Naive thymus-derived CD8-positive, alpha-beta T cell (primary cell): ENCODE measurements at regions not wholly inside any gene's neighbourhood (a gene's known extent, or its start where the extent isn't known, plus 50 kb on each side); places are given as distances from the start of the nearest gene placed in this dataset. TPM values are rescaled to one million over a fixed set of nuclear protein-coding genes. Genes with fewer than 3 reads are reported as not detected.
"Not testable (repeated sequence)": the region's sequence is repeated elsewhere in the genome, so short reads cannot be mapped to it uniquely, and the experiment has no call there.

Experiments used
- ATAC-seq, 2 donors: fragments of 150-1000 bp; cut with Tn5 transposase in 1 of 2; sonication (Bioruptor Pico), chemical (Tn5 transposase) in 1 of 2; 1 replicate in 1 of 2; 2 replicates in 1 of 2; pipeline ENCODE4 v1.10.0; 2021; ENCODE audit warnings: mild to moderate bottlenecking in 2 of 2, moderate library complexity in 2 of 2
- POLR2A ChIA-PET: fragments of 350-600 bp; sonication (Branson Sonifier 250); formaldehyde crosslinking; loops from one replicate; lab custom pipeline; 2021; ENCODE audit warnings: antibody characterized with exemption; lab: Charles Lee
- DNase-seq, 10 donors: peaks; one replicate each; pipeline versions ENCODE4 v3.0.0 to v3.0.0-alpha.2; 2020 to 2022
- H3K27ac Mint-ChIP-seq, 10 donors: one replicate each; pipeline ENCODE4 v1.8.0; 2020 to 2022; ENCODE audit warnings: mild to moderate bottlenecking in 10 of 10, mixed read lengths in 10 of 10, moderate library complexity in 4 of 10, inconsistent platforms in 1 of 10
- H3K27me3 Mint-ChIP-seq, 5 donors: one replicate each; pipeline ENCODE4 v1.8.0; 2021 to 2022; ENCODE audit warnings: mixed read lengths in 5 of 5
- H3K36me3 Mint-ChIP-seq, 3 donors: one replicate each; pipeline ENCODE4 v1.8.0; 2020 to 2022; ENCODE audit warnings: mixed read lengths in 3 of 3, mild to moderate bottlenecking in 2 of 3, inconsistent platforms in 1 of 3
- H3K4me1 Mint-ChIP-seq, 4 donors: one replicate each; pipeline ENCODE4 v1.8.0; 2021 to 2022; ENCODE audit warnings: mixed read lengths in 4 of 4
- H3K4me3 Mint-ChIP-seq, 10 donors: one replicate each; pipeline ENCODE4 v1.8.0; 2020 to 2022; ENCODE audit warnings: mild to moderate bottlenecking in 10 of 10, mixed read lengths in 10 of 10, moderate library complexity in 6 of 10, inconsistent platforms in 1 of 10
- H3K9me3 Mint-ChIP-seq, 9 donors: one replicate each; pipeline ENCODE4 v1.8.0; 2020 to 2022; ENCODE audit warnings: mixed read lengths in 9 of 9, mild to moderate bottlenecking in 3 of 9, inconsistent platforms in 1 of 9, moderate library complexity in 1 of 9
- microRNA-seq: library from miRNA; unstranded; fragments of <30 nt; microRNA quantifications from one replicate; pipeline ENCODE4 v1.2.0, GENCODE V29; 2022; ENCODE audit warnings: borderline microRNAs expressed

DNA sequence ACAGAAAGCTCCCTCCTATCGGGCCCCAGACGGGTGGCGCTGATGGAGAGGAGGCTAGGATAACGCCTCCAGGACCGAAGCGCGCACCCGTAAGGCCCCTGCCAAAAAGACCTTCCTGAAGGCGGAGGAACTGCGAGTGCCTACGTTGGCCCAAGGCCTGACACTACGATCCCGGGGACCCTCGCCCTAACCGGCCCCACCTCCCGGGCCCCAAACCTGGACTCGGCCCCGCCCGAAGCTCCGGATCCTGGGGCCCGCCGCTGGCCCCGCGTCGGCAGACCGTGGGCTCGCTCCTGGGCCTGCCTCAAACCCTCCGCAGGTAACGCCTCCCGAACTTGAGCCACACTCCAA is 53.6 kb upstream of the ROPN1B start:
- Mint-ChIP-seq H3K27ac (peak overlapping the region; percentile 84 to 99 (median 96)), H3K4me3 (peak overlapping the region; percentile 87 to 94 (median 89)), H3K4me1 (peaks cover 5 to 17% (median 14%) of the 10 kb centered on the region in 4 donors)
- H3K36me3 Mint-ChIP-seq, H3K9me3 Mint-ChIP-seq, ATAC-seq, H3K27me3 Mint-ChIP-seq: not testable (repeated sequence)
- peak in 1 of 10 donors; percentile 6 for DNase-seq
- POLR2A ChIA-PET: interaction anchor here (1.0 kb wide), 1 partner anchor 75 kb away, joined by 3 read pairs; no protein-coding TSS in a partner anchor

DNA sequence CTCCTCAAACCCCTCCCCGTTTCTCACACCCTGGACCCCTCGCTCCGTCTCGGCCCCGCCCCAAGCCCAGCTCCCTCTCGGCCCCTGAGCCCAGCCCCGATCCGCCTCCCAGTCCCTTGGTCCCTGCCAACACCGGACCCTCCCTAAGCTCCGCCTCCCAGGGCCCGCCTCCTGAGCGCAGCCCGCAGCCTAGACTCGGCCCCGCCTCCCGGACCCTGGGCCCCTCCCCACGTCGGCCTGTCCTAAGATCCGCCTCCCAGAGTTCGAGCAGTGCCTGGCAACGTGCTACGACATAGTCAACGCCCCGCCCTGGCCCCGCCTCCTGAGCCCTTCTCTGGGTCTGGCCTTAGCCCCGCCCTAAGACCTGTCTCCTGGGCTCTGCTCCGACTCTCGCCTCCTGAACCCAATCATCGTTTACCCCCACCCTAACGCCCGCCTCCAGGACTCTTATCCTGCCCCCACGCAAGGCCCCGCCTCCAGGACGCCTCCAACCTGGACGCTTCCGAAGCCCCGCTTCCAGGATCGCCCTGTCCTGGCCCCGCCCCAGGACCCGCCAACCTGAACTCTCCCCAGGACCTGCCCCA is 53.1 kb upstream of the ROPN1B start:
- POLR2A ChIA-PET: interaction anchor here (1.0 kb wide), 1 partner anchor 75 kb away, joined by 3 read pairs; no protein-coding TSS in a partner anchor
- peaks cover 5 to 17% (median 14%) of the 10 kb centered on the region in 4 donors for H3K4me1 Mint-ChIP-seq
- peak overlapping the region; percentile 82 to 99 (median 96) for H3K27ac Mint-ChIP-seq
- not testable (repeated sequence) for H3K27me3 Mint-ChIP-seq, H3K9me3 Mint-ChIP-seq, H3K36me3 Mint-ChIP-seq
- DNase-seq (peak; percentile 97 to 100 (median 99)), ATAC-seq (peak; percentile 71)
- H3K4me3 Mint-ChIP-seq: peak overlapping the region; percentile 87 to 94 (median 89)

GRCh38 chr3:125916376-125916978 is 52.5 kb upstream of the ROPN1B start:
- peak in 8 of 10 donors; percentile 89 to 99 (median 96) for DNase-seq
- peaks cover 5 to 17% (median 14%) of the 10 kb centered on the region in 4 donors for H3K4me1 Mint-ChIP-seq
- H3K4me3 Mint-ChIP-seq: peak overlapping the region; percentile 87 to 94 (median 89)
- ATAC-seq: peak; percentile 81 to 89
- peak overlapping the region; percentile 82 to 99 (median 96) for H3K27ac Mint-ChIP-seq
- POLR2A ChIA-PET: interaction anchor here (0.7 kb wide), 1 partner anchor 74 kb away, joined by 3 read pairs; no protein-coding TSS in a partner anchor
- no peaks in the 10 kb centered on the region for H3K9me3 Mint-ChIP-seq
- no peaks in the 10 kb centered on the region for H3K36me3 Mint-ChIP-seq
- no peaks in the 10 kb centered on the region for H3K27me3 Mint-ChIP-seq

DNA sequence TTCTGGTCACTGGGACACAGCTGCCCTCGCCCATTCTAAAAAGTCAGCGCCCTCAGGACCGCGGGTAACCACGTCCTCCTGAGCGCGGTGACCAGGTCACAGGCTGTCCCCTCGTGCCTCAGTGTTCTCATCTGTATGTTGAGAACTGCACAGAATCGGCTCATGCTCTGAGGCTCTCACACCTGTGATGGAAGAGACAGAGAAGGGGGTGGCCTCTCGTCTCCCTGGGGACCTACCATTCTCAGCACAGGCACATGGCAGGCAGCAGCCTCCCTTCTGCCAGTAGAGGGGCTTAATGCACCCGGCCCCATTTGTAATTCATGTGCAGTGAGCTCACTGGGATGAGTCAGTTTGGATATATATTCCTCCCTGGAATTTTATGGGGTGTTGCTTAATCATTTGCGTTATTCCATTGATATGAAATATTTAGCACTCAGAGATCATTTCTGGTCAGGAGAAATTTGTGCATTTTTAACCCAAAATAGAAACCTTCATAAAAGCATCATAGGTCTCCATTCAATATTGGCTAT is 51.9 kb upstream of the ROPN1B start:
- peak overlapping the region; percentile 77 to 99 (median 94) for H3K27ac Mint-ChIP-seq
- H3K9me3 Mint-ChIP-seq, H3K27me3 Mint-ChIP-seq, H3K36me3 Mint-ChIP-seq, ATAC-seq: not testable (repeated sequence)
- H3K4me3 Mint-ChIP-seq: peak overlapping the region; percentile 87 to 94 (median 89)
- POLR2A ChIA-PET: interaction anchor here (0.7 kb wide), 1 partner anchor 74 kb away, joined by 3 read pairs; no protein-coding TSS in a partner anchor
- peak in 5 of 10 donors; percentile 7 to 42 (median 32) for DNase-seq
- H3K4me1 Mint-ChIP-seq: peaks cover 5 to 17% (median 14%) of the 10 kb centered on the region in 4 donors

DNA sequence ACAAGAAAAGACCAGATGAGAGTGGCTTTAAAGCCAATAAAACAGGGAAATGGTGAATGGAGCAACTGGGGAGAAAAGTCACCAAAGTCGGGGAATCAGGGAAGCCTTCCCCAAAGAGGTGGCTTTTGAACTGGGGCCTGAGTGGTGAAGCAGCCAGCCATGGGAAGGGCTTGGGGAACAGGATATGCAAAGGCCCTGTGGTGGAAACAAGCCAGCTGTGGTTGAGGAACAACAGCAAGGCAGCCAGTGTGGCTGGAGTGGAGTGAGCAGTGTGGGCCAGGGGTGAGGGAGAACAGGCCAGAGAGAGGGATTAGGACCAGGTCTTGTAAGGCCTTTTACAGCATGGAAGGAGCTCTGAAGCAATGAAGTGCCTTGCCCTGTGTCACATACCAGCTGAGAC is 51.0 kb upstream of the ROPN1B start:
- peaks cover 5 to 17% (median 14%) of the 10 kb centered on the region in 4 donors for H3K4me1 Mint-ChIP-seq
- H3K9me3 Mint-ChIP-seq, H3K27me3 Mint-ChIP-seq, ATAC-seq, H3K36me3 Mint-ChIP-seq, POLR2A ChIA-PET, DNase-seq: not testable (repeated sequence)
- H3K4me3 Mint-ChIP-seq: peak overlapping the region in 2 of 10 donors; percentile 34 to 45
- H3K27ac Mint-ChIP-seq: peak overlapping the region in 2 of 10 donors; percentile 5 to 55

DNA sequence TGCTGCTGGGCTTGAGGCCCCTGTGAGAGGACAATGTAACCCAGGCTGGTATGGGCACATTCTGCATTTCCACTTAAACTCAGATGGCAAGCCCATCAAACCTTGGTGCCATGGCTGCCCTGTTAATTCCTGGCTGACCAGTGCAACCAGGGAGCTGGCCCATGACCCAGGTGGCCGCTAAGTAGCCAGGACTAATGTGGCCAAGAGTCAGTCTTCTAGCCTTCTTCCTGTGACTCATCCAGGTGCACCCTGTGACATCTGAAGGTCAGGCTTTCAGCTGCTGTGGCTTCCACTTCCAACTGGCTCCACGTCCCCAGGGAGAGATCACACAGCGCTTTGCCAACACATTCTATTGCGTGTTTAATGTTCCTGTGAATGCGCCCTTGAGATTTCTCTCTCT is 50.5 kb upstream of the ROPN1B start:
- H3K36me3 Mint-ChIP-seq, DNase-seq, ATAC-seq, POLR2A ChIA-PET, H3K9me3 Mint-ChIP-seq, H3K27me3 Mint-ChIP-seq: not testable (repeated sequence)
- H3K4me3 Mint-ChIP-seq: peak overlapping the region in 2 of 10 donors; percentile 34 to 45
- H3K4me1 Mint-ChIP-seq: peaks cover 5 to 17% (median 14%) of the 10 kb centered on the region in 4 donors
- H3K27ac Mint-ChIP-seq: peak overlapping the region in 1 of 10 donors; percentile 57

- H3K27ac Mint-ChIP-seq: peak overlapping the region in 1 of 10 donors; percentile 57
- H3K36me3 Mint-ChIP-seq, ATAC-seq, H3K27me3 Mint-ChIP-seq, H3K9me3 Mint-ChIP-seq, H3K4me3 Mint-ChIP-seq, DNase-seq, POLR2A ChIA-PET: not testable (repeated sequence)
- H3K4me1 Mint-ChIP-seq: peaks cover 5 to 17% (median 14%) of the 10 kb centered on the region in 4 donors
Measured at GRCh38 chr3:125918866-125919265, 50.1 kb upstream of the ROPN1B start.

Small RNA genes lying in the stretch of these regions (microRNA-seq; reads per million reads assigned to microRNA genes)
- gene MIR548I1: not detected
